HCT116 (cell line): ENCODE measurements at regions not wholly inside any gene's neighbourhood (a gene's known extent, or its start where the extent isn't known, plus 50 kb on each side); places are given as distances from the start of the nearest gene placed in this dataset.

ENCODE experiments used
- ATAC-seq: fragments of 200-7000 bp; cut with Tn5 transposase; 2 replicates; pipeline ENCODE4 v1.9.1; 2020; ENCODE audit warnings: mild to moderate bottlenecking, moderate library complexity
- BruUV-seq: library from RNA; stranded (reverse); fragments of 400-500 nt; replicated peaks from 2 replicates; lab custom pipeline; 2021; lab: Mats Ljungman, UMichigan
- CTCF ChIA-PET: fragments of 300-600 bp; sonication (Branson Sonifier 250); formaldehyde crosslinking; loops from one replicate; lab custom pipeline; 2021; ENCODE audit warnings: antibody characterized with exemption; lab: Charles Lee
- POLR2A ChIA-PET: fragments of 300-600, 350-600 bp; sonication (Branson Sonifier 250); formaldehyde crosslinking; loops from one replicate; lab custom pipeline; 2021; ENCODE audit warnings: antibody characterized with exemption; lab: Charles Lee
- RAD21 ChIA-PET, 2 experiments: fragments of 300-600 bp; sonication (Branson Sonifier 250); formaldehyde crosslinking; loops; one replicate each; lab custom pipeline; 2023; ENCODE audit warnings: low total read pairs in 2 of 2; ENCODE audit not compliant: uncharacterized antibody in 2 of 2, unreplicated experiment in 2 of 2, low non-redundant PET in 1 of 2; lab: Charles Lee
- DNase-seq: peaks from one replicate; pipeline ENCODE4 v3.0.0-alpha.2; 2010; ENCODE audit warnings: low read depth, low spot score
- H2AFZ ChIP-seq: fragments of 200-600 bp; shearing (Covaris generic), sonication (generic); 2 replicates; pipeline ENCODE4 v1.6.1; 2017; ENCODE audit warnings: low read depth, mixed run types, mixed read lengths, antibody characterized with exemption, low read length; ENCODE audit not compliant: poor library complexity, severe bottlenecking
- H3K27ac ChIP-seq: 2 replicates; pipeline ENCODE4 v1.5.1; 2012; ENCODE audit warnings: low read depth, low read length
- H3K27me3 ChIP-seq: fragments of 200-600 bp; sonication (generic); 2 replicates; pipeline ENCODE4 v1.6.1; 2016; ENCODE audit warnings: mixed run types, low read length, mixed read lengths; ENCODE audit not compliant: insufficient read depth
- H3K36me3 ChIP-seq, 2 experiments: fragments of 200-500 bp in 1 of 2; fragments of 200-600 bp in 1 of 2; sonication (Bioruptor generic) in 1 of 2; sonication (generic) in 1 of 2; 2 replicates each; pipeline versions ENCODE4 v1.5.1 to v1.6.1; 2014 to 2016; ENCODE audit warnings: low read length in 2 of 2, inconsistent platforms in 1 of 2, mixed read lengths in 1 of 2, mixed run types in 1 of 2; ENCODE audit not compliant: insufficient read depth in 2 of 2, control insufficient read depth in 1 of 2
- H3K4me1 ChIP-seq, 2 experiments: fragments of 200-600 bp in 1 of 2; sonication (generic) in 1 of 2; 2 replicates each; pipeline versions ENCODE4 v1.5.1 to v1.6.1; 2012 to 2017; ENCODE audit warnings: low read length in 2 of 2, inconsistent platforms in 1 of 2, mild to moderate bottlenecking in 1 of 2, mixed read lengths in 1 of 2, mixed run types in 1 of 2, moderate library complexity in 1 of 2; ENCODE audit not compliant: insufficient read depth in 2 of 2, control insufficient read depth in 1 of 2
- H3K4me2 ChIP-seq: fragments of 200-600 bp; sonication (generic); 2 replicates; pipeline ENCODE4 v1.6.1; 2017; ENCODE audit warnings: mixed run types, low read length, mixed read lengths
- H3K4me3 ChIP-seq, 2 experiments: fragments of 200-600 bp in 1 of 2; sonication (generic) in 1 of 2; replicated peaks in 1 of 2; 2 replicates each; pipeline ENCODE4 v1.5.1; 2011 to 2016; ENCODE audit warnings: low read length in 2 of 2, control low read depth in 1 of 2, low read depth in 1 of 2, mild to moderate bottlenecking in 1 of 2, mixed read lengths in 1 of 2, mixed run types in 1 of 2
- H3K79me2 ChIP-seq: fragments of 200-600 bp; sonication (generic); 2 replicates; pipeline ENCODE4 v1.6.1; 2017; ENCODE audit warnings: mild to moderate bottlenecking, mixed run types, low read length, moderate library complexity, mixed read lengths; ENCODE audit not compliant: insufficient read depth
- H3K9ac ChIP-seq: fragments of 200-600 bp; sonication (generic); 2 replicates; pipeline ENCODE4 v1.6.1; 2016; ENCODE audit warnings: low read length, mixed read lengths
- H3K9me2 ChIP-seq: fragments of 200-600 bp; sonication (generic), shearing (Covaris generic); 2 replicates; pipeline ENCODE4 v1.6.1; 2017; ENCODE audit warnings: mixed run types, mild to moderate bottlenecking, moderate library complexity; ENCODE audit not compliant: insufficient read depth
- H3K9me3 ChIP-seq, 2 experiments: fragments of 200-500 bp in 1 of 2; fragments of 200-600 bp in 1 of 2; sonication (Bioruptor generic) in 1 of 2; sonication (generic) in 1 of 2; 2 replicates each; pipeline ENCODE4 v1.6.1; 2014 to 2017; ENCODE audit warnings: low read length in 2 of 2, mixed read lengths in 2 of 2, inconsistent platforms in 1 of 2, low read depth in 1 of 2, mild to moderate bottlenecking in 1 of 2, mixed run types in 1 of 2, moderate library complexity in 1 of 2; ENCODE audit not compliant: control insufficient read depth in 1 of 2, insufficient read depth in 1 of 2
- H4K20me1 ChIP-seq: fragments of 200-600 bp; sonication (generic), shearing (Covaris generic); 2 replicates; pipeline ENCODE4 v1.6.1; 2017; ENCODE audit warnings: mixed run types, mild to moderate bottlenecking, moderate library complexity; ENCODE audit not compliant: insufficient read depth
- ATF3 ChIP-seq: IDR thresholded peaks from 2 replicates; pipeline ENCODE4 v1.6.1; 2012
- CBX3 ChIP-seq: IDR thresholded peaks from 2 replicates; pipeline ENCODE4 v1.6.1; 2012; ENCODE audit warnings: low read depth
- CEBPB ChIP-seq: IDR thresholded peaks from 2 replicates; pipeline ENCODE4 v1.6.1; 2012; ENCODE audit warnings: low read depth
- CTCF ChIP-seq, 3 experiments: fragments of 200-600 bp in 1 of 3; sonication (generic) in 1 of 3; IDR thresholded peaks in 2 of 3; conservative IDR thresholded peaks in 1 of 3; 2 replicates each; pipeline ENCODE4 v1.5.1; 2012 to 2017; ENCODE audit warnings: low read depth in 2 of 3, low read length in 2 of 3, antibody characterized with exemption in 1 of 3, borderline replicate concordance in 1 of 3, control low read depth in 1 of 3, mild to moderate bottlenecking in 1 of 3, mixed read lengths in 1 of 3, mixed run types in 1 of 3, moderate library complexity in 1 of 3; ENCODE audit not compliant: insufficient read depth in 1 of 3
- EGR1 ChIP-seq: IDR thresholded peaks from 2 replicates; pipeline ENCODE4 v1.6.1; 2012; ENCODE audit warnings: low read depth
- ELF1 ChIP-seq: IDR thresholded peaks from 2 replicates; pipeline ENCODE4 v1.6.1; 2012; ENCODE audit warnings: low read depth, borderline replicate concordance
- EZH2 ChIP-seq: fragments of 200-600 bp; sonication (generic); IDR thresholded peaks from 2 replicates; pipeline ENCODE4 v1.6.1; 2017; ENCODE audit warnings: antibody characterized with exemption, mixed run types
- EZH2phosphoT487 ChIP-seq: fragments of 200-600 bp; IDR thresholded peaks from 2 replicates; pipeline ENCODE4 v1.6.1; 2018; ENCODE audit warnings: antibody characterized with exemption, borderline replicate concordance
- FOSL1 ChIP-seq: IDR thresholded peaks from 2 replicates; pipeline ENCODE4 v1.6.1; 2012; ENCODE audit warnings: low read depth
- JUND ChIP-seq: IDR thresholded peaks from 2 replicates; pipeline ENCODE4 v1.6.1; 2012
- MAX ChIP-seq: IDR thresholded peaks from 2 replicates; pipeline ENCODE4 v1.6.1; 2012
- POLR2A ChIP-seq: IDR thresholded peaks from 2 replicates; pipeline ENCODE4 v1.7.0; 2011; ENCODE audit warnings: borderline replicate concordance; ENCODE audit not compliant: insufficient read depth, insufficient read length; ENCODE audit errors: extremely low read depth
- POLR2AphosphoS5 ChIP-seq: IDR thresholded peaks from 2 replicates; pipeline ENCODE4 v1.6.1; 2011; ENCODE audit warnings: mild to moderate bottlenecking, low read depth, low read length, moderate library complexity
- RAD21 ChIP-seq: IDR thresholded peaks from 2 replicates; pipeline ENCODE4 v1.6.1; 2012; ENCODE audit warnings: low read depth, mild to moderate bottlenecking
- SIN3A ChIP-seq: IDR thresholded peaks from 2 replicates; pipeline ENCODE4 v1.6.1; 2012; ENCODE audit warnings: low read depth
- SRF ChIP-seq: IDR thresholded peaks from 2 replicates; pipeline ENCODE4 v1.6.1; 2012; ENCODE audit warnings: low read depth
- TCF7L2 ChIP-seq: IDR thresholded peaks from 2 replicates; pipeline ENCODE4 v1.7.0; 2011; ENCODE audit warnings: borderline replicate concordance, inconsistent platforms; ENCODE audit not compliant: insufficient read depth, insufficient read length; ENCODE audit errors: extremely low read depth
- YY1 ChIP-seq: IDR thresholded peaks from 2 replicates; pipeline ENCODE4 v1.6.1; 2011; ENCODE audit warnings: low read length, low read depth, moderate library complexity, mild to moderate bottlenecking; ENCODE audit not compliant: insufficient replicate concordance; ENCODE audit errors: extremely low read depth
- ZBTB33 ChIP-seq: IDR thresholded peaks from 2 replicates; pipeline ENCODE4 v1.6.1; 2011; ENCODE audit warnings: mild to moderate bottlenecking, low read length, moderate library complexity; ENCODE audit not compliant: insufficient replicate concordance; ENCODE audit errors: extremely low read depth
- ZNF274 ChIP-seq: fragments of 200-500 bp; sonication (Bioruptor generic); IDR thresholded peaks from 2 replicates; pipeline ENCODE4 v1.6.1; 2014; ENCODE audit warnings: mild to moderate bottlenecking, low read depth, low read length, inconsistent platforms
- intact Hi-C: fragments of 100-400 bp; cut with micrococcal nuclease; formaldehyde crosslinking; loops from 2 replicates; pipeline ENCODE4 v1.10.0; 2022

GRCh38 chr4:13917015-13917414, 289.5 kb upstream of the BOD1L1 start:
- no peak overlapping the region for H3K27ac ChIP-seq
- peaks cover 0 to 12% of the 10 kb centered on the region in 2 experiments; a peak in 1 of 4 replicates for H3K4me1 ChIP-seq
- no peaks in the 10 kb centered on the region for H3K79me2 ChIP-seq
- H3K27me3 ChIP-seq: no peaks in the 10 kb centered on the region
- H3K9me2 ChIP-seq: no peaks in the 10 kb centered on the region
- TF ChIP-seq JUND (no peak), ELF1 (no peak), FOSL1 (no peak), SRF (no peak), SIN3A (no peak), TCF7L2 (no peak), RAD21 (no peak), CBX3 (no peak), YY1 (no peak), CEBPB (no peak), EZH2phosphoT487 (no peak), EGR1 (no peak), MAX (no peak), POLR2A (no peak), EZH2 (no peak), POLR2AphosphoS5 (no peak), ATF3 (no peak), ZBTB33 (no peak), CTCF (IDR thresholded peaks at IDR 0.05 in 2 of 3, conservative IDR thresholded peaks at IDR 0.05 in 1 of 3; ENCODE audit: borderline replicate concordance in 1 of 3, insufficient read depth in 1 of 3, low read depth in 2 of 3, low read length in 2 of 3) (no peak), ZNF274 (no peak)
- no peaks in the 10 kb centered on the region; a peak in 1 of 4 replicates for H3K9me3 ChIP-seq
- no peak for DNase-seq
- H3K4me3 ChIP-seq: no peak overlapping the region
- no TSS peak for BruUV-seq
- ChIA-PET RAD21 (no interaction called here), POLR2A (no interaction called here), CTCF (no interaction called here)
- no peak overlapping the region for H2AFZ ChIP-seq
- no peaks in the 10 kb centered on the region for H4K20me1 ChIP-seq
- H3K4me2 ChIP-seq: no peak overlapping the region
- intact Hi-C loops: no loop called here
- no peaks in the 10 kb centered on the region for H3K36me3 ChIP-seq
- no peak overlapping the region for H3K9ac ChIP-seq
- no peak for ATAC-seq
